SH-SY5Y (cell line): ENCODE measurements at regions not wholly inside any gene's neighbourhood (a gene's known extent, or its start where the extent isn't known, plus 50 kb on each side); places are given as distances from the start of the nearest gene placed in this dataset.

Source experiments
- GATA2 ChIP-seq: IDR thresholded peaks from 2 replicates; pipeline ENCODE4 v1.6.1; 2011; ENCODE audit warnings: mild to moderate bottlenecking, low read depth, low read length
- GATA3 ChIP-seq: IDR thresholded peaks from 2 replicates; pipeline ENCODE4 v1.6.1; 2011; ENCODE audit warnings: low read depth, mild to moderate bottlenecking, low read length, moderate library complexity

DNA sequence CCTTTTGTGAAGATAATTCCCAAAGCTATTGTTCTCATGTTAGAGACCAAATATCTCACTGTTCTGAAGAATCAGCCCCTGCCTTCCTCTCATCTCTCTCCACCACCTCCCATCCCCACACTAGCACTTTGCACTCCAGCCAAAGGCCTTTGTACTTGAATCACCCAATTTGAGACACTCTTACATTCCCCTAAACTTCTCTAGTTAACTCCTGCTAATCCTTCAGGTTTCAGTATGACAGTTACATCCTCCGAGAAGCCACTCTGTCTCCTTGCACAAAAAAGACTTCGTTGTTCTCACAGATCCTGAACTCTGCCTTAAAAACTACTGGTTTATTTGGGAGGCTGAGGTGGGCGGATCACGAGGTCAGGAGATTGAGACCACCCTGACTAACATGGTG lies 227.5 kb downstream of the PIK3R1 start:
- TF ChIP-seq GATA3 (no peak), GATA2 (no peak)

DNA sequence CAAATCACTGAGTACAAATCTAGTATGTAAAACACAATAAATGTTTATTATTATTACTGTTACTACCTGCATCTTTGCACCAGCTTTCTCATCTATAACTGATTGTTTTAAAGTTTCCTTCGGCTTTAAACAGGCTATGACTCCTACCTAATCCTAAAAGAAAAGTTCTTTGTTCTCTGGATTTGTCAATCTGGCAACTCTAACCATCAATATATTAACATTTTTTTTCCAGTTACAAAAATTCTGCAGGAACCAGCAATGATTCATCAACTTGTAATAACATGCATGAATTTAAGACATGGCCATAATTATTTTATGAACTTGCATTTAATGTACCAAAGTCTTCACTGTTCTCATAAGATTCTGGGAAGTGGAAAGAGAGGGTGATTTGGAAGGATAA lies 228.5 kb downstream of the PIK3R1 start:
- no peak for TF ChIP-seq GATA2
- no peak for TF ChIP-seq GATA3

DNA sequence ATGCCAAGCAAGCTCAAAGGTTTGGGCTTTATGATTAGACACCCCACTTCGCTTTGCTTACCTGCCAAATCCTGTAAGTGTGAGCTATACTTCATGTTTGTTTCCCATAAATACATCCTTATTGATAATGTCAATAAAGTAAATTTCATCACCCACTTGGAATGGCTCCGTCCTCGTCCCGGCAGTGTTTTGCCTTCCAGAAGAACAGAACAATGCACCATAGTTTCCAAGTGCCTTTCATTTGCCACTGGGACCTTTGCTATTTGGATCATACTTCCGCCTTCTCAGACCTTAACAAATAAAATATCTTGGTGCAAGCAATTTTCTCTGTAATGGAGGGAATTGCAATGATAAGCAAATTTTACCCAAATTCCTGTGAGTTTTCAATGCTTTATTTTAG lies 229.3 kb downstream of the PIK3R1 start:
- no peak for TF ChIP-seq GATA2
- TF ChIP-seq GATA3 = no peak

DNA sequence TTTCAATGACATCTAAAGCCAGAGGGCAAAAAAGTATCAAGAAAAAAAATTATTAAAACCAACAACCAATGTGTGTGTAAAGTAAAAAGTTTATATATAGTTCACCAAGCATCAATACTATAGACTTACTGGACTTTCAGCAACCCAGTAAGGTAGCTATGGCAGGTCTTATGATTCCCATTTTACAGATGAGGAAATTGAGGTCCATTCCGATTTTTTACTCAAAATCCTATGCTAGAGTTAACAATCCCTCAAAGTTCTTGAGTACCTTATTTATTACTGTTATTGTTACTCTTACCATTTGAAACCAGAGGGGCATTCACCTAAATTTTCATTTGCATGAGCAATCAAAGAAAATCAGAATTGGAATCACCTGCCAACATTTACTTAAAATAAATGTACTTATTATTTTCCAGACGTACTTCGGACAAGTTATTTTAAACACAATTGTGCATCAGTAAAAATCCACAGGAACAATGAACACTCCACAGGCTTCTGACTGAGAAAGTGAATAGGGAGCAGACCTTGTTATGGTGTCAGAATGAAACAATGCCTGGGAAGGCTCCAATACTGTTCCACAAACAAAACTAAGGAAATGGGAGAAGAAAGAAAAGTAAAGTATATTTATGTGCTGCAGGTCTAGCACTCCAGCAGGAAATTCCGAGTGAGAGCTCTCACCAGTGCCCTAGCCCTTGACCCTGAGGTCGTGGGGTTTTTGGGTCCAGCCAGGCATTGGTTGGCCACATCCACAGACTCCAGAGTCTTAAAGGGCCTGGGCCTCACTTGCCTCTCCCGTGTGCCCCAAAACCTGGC lies 229.9 kb downstream of the PIK3R1 start:
- TF ChIP-seq GATA2 (no peak), GATA3 (no peak)

DNA sequence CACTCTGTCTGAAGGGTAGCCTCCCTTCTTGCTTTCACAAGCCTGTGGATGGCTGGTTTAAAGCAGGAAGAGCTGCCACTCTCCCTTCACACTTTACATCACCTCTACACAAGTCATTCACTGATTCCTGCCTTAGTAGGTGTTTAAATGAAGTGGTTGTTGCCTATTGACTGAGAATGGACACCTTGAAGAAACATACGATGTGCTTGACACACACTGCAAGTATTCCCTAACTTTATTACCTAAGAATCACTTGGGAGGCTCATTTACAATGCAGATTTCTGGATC lies 230.5 kb downstream of the PIK3R1 start:
- TF ChIP-seq GATA3 = no peak

DNA sequence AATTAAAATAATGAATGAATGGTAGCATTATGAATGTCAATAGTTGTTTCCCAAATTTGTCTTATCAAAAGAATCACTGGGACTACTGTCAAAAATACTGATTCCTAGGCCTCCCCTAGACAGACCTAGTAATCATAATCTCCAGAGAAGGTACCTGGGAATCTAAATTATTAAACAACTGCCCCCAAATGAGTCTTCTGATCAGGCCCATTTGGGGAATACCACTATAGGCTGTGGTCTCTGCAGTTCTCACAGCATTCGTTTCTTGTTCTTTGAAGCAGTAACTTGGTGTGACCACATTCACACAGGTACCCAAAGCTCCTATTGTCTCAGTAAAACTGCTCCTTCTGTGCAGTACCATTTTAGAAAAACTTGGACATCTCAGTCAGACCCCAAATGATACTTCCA lies 230.9 kb downstream of the PIK3R1 start:
- no peak for TF ChIP-seq GATA3
- no peak for TF ChIP-seq GATA2

DNA sequence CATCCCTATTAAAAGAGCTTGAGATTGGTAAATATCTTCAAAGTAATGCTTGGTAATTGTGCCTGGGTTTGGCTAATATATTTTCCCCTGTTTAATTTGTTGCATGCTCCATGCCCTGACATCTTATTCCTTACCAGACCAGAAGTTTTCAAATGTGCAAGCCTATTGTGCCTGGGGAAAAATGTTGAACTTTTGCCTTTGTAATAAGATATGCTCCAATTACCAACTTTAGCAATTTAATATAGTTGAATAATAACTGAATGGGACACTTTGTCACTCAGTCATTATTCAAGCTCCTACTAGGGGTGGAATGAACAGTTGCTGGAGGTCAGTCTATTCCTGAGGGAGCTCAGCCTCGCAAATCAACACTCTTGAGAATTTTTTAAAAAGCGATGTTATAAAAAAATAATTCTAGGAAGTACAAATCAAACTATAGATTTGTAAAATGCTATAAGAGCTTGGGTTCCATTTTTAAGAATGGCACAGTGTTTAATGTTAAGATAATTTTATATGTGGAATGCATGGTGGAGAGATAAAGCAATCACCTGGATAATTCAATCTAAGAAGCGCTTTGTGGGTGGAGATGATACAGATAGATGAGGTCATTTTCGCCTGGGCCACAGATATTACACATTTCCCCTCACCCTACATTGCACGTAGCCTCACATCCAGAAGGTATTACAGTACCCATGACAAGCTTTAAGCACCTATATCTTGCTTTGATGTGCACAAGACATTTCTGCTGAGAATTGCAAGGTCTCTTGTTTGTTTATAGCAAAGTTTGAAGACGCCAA lies 231.8 kb downstream of the PIK3R1 start:
- TF ChIP-seq GATA3 = no peak
- TF ChIP-seq GATA2 = no peak

DNA sequence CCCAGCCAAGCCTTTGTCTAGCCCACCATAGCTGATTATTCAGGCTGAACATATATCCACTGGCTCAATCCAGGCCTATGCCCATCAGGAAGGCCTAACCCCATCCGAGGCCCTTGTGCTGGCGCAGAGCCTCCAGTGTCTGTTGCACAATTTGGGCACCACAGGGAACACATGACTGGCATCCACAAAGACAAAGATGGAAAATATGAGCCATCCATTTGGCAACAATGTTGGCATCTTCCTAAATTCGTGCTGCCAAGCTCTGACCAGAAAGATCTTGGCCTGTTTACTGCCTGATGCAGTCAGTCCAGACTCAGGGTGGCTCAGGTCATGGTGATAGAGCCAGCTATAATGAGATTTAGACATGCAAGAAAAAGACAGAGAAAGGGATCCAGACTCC lies 233.8 kb downstream of the PIK3R1 start:
- no peak for TF ChIP-seq GATA3
- no peak for TF ChIP-seq GATA2

DNA sequence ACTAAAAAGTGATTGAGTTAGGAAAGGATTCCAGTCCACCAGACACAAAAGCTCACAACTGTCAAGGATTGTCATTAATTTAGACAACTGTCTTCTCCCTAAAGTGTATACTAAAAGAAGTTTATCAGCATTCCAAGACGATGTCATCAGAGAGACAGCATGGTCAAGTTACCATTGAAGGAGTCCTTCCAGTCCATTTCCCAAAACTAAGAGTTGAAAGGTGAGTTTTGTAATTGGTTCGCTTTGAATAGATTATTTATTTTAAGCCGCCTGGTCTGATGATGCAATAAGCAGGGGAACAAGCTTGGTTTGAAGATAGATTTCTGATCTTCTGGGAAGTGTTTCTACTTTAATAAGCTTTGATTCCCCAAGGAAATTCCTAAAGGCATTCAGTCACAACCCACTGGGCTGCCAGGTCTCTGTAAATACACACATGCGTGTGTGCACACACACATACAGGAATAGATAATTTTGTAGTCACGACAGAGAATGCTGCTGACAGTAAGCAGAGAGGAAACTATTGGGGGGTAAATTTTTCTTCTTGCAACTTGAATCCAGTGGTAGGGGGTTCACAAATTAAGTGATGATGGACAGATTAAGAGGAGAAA lies 234.8 kb downstream of the PIK3R1 start:
- TF ChIP-seq GATA3 (no peak), GATA2 (no peak)

DNA sequence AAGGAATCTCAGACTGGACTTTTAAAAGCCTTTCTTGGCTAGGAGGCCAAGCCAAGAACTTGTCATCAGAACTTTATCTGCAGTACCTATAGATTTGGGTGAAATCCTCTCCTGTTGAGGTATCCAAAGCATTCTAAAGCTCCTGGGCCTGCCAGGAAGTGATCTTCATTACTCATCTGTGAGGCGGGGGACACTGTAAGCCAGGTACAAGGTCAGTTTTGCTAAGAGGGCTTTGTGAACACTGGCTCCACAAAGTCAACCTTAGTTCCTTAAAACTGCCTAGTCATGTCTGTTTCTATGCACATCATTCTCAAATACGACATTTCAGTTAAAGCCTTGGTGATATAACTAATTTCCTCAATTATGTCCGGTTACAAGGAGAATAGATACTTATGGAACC lies 236.7 kb downstream of the PIK3R1 start:
- TF ChIP-seq GATA2 (no peak), GATA3 (no peak)

DNA sequence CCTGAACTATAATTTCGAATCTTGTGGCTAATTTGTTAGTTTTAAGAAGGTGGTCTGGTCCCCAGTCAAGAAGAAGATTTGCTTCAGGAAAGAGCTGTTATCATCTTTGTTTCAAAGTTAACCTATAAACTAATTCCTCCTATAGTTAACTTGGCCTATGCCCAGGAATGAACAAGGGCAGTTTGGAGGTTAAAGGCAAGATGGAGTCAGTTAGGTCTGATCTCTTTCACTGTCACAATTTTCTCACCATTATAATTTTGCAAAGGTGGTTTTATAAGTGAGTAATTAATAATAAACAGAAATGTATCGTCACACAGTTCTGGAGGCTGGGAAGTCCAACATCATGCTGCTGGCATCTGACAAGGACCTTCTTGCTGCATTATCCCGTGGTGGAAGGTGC lies 238.6 kb downstream of the PIK3R1 start:
- TF ChIP-seq GATA3 (no peak), GATA2 (no peak)

DNA sequence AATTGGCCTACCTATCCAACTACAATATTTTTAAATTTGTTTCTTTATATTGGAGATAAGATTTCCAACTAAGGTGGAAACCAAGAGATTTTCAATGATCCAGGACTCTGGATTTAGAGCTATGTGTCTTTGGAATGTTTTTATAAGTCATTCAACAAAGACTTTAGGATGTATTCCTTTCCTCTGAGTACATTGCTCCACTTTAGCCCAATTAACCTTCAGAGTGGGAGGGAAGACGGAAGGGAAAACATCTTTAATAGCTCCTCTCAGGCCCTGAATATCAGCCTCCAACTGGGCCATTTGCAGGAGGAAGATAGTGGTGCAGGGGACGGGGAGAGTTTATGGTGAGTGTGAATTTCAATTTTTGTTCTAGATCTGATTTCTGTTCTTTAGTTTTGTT lies 239.2 kb downstream of the PIK3R1 start:
- no peak for TF ChIP-seq GATA2
- TF ChIP-seq GATA3 = no peak

DNA sequence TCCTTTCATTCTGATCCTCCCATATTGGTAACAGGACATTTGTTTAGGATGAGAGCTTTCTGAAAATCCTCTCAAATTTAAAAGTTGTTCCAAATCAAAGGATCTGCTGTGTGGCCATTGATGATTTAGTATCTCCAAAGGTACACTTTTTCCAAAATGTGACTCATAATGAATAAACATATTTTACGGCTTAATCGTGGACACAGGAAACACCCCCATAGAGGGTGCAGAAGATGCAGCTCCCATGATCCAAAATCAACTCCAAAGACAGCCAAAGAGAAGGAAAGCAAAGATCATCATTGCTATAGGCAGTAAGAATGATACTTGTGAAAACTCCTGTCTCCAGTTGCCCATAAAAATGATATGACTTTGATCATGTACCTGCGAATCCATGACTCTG lies 239.7 kb downstream of the PIK3R1 start:
- TF ChIP-seq GATA3 (no peak), GATA2 (no peak)

DNA sequence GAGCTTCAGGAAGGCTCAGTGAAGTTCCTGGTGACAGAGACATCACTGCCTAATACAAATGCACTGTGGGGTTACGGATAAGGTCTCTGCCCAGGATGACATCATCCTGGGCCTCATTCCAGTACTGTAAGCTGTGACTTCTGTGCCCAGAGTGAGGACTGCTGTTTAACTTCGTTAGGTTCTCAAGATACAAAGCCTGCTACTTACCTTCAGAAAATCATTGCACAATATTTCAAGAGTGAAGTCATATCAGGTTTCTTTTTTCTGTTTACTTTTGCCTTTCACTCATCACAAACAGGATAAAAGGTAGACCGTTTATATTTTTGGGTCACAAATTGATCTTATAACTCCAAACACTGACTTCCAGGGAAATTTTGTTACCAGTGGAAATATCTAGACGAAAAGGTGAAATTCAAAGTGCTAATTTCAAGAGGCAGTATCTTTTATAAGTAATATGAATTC lies 241.2 kb downstream of the PIK3R1 start:
- no peak for TF ChIP-seq GATA2

DNA sequence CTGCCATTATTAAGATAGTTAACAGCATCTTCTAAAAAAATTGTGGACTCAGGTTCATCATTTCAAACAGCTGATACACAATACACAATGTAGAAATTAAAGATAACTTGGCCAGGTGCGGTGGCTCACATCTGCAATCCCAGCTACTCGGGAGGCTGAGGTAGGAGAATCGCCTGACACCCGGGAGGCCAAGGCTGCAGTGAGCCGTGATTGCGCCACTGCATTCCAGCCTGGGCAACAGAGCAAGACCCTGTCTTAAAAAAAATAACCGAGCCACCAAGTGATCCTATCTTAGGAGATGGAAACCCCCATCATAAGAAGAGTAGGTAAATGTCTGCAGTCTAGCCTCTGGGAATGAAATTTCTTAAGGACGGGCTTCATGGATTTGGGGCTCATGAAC lies 241.7 kb downstream of the PIK3R1 start:
- TF ChIP-seq GATA3 (no peak), GATA2 (no peak)

DNA sequence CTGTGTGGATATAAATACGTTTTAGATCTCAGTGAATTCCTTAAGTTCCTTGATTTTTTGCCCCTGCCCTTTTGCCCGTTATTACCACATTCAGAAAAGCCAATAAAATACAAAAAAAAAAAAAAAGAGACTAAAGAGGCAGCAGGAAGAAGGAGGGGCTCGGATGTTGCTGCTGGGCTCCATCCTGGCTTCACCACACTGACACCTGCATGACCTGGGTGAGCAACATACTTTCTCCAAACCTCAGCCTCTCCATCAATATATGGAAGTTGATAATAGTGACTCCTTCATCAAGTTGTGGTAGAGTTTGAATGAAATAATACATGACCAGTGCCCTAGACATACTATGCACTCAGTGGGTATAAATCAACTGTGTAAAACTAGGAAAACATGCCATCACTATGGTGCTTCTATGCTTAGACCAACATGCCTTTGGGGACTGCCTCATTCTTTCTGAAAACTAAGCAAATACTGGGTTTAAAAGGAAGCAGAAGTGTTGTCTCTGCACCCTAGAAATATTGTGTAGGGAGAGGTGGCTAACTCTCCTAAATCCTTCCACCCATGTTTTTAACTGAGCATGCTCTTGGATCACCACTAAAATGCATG lies 243.0 kb downstream of the PIK3R1 start:
- no peak for TF ChIP-seq GATA2
- no peak for TF ChIP-seq GATA3
